ENCODE measurements at regions not wholly inside any gene's neighbourhood (a gene's known extent, or its start where the extent isn't known, plus 50 kb on each side); places are given as distances from the start of the nearest gene placed in this dataset.

- no peak overlapping the region for H3K4me3 ChIP-seq (ENCODE audit: low read length)
- no peaks in the 10 kb centered on the region for H3K27me3 ChIP-seq (ENCODE audit: control insufficient read depth, insufficient read depth, low read length)
- H3K36me3 ChIP-seq (ENCODE audit: control insufficient read depth, insufficient read depth, low read length), result no peaks in the 10 kb centered on the region
- no peaks in the 10 kb centered on the region for H3K4me1 ChIP-seq (ENCODE audit: control insufficient read depth, insufficient read depth, low read length)
- no peaks in the 10 kb centered on the region for H3K9me3 ChIP-seq (ENCODE audit: control insufficient read depth, insufficient read depth, low read length)
- DNase-seq (ENCODE audit: low read depth, low spot score), result no peak
- no peak overlapping the region for H3K27ac ChIP-seq (ENCODE audit: low read length)
- WGBS (ENCODE audit: insufficient coverage, insufficient read length), result no CpG with 5 or more reads among the region's 4 CpGs
These were observed 387.8 kb upstream of the LYPLAL1 start for GRCh38 chr1:218785928-218786327.

- H3K4me1 ChIP-seq (ENCODE audit: control insufficient read depth, insufficient read depth, low read length), result no peaks in the 10 kb centered on the region
- DNase-seq (ENCODE audit: low read depth, low spot score), result no peak
- H3K4me3 ChIP-seq (ENCODE audit: low read length), result no peak overlapping the region
- no CpG with 5 or more reads among the region's 6 CpGs for WGBS (ENCODE audit: insufficient coverage, insufficient read length)
- no peaks in the 10 kb centered on the region for H3K36me3 ChIP-seq (ENCODE audit: control insufficient read depth, insufficient read depth, low read length)
- no peaks in the 10 kb centered on the region for H3K9me3 ChIP-seq (ENCODE audit: control insufficient read depth, insufficient read depth, low read length)
- H3K27me3 ChIP-seq (ENCODE audit: control insufficient read depth, insufficient read depth, low read length), result no peaks in the 10 kb centered on the region
- no peak overlapping the region for H3K27ac ChIP-seq (ENCODE audit: low read length)
These were observed 385.9 kb upstream of the LYPLAL1 start for GRCh38 chr1:218787826-218788225.

- WGBS (ENCODE audit: insufficient coverage, insufficient read length), result no CpG with 5 or more reads among the region's 3 CpGs
- no peak overlapping the region for H3K27ac ChIP-seq (ENCODE audit: low read length)
- DNase-seq (ENCODE audit: low read depth, low spot score), result no peak
- H3K4me3 ChIP-seq (ENCODE audit: low read length), result no peak overlapping the region
- H3K27me3 ChIP-seq (ENCODE audit: control insufficient read depth, insufficient read depth, low read length), result no peaks in the 10 kb centered on the region
- no peaks in the 10 kb centered on the region for H3K4me1 ChIP-seq (ENCODE audit: control insufficient read depth, insufficient read depth, low read length)
- no peaks in the 10 kb centered on the region for H3K9me3 ChIP-seq (ENCODE audit: control insufficient read depth, insufficient read depth, low read length)
- no peaks in the 10 kb centered on the region for H3K36me3 ChIP-seq (ENCODE audit: control insufficient read depth, insufficient read depth, low read length)
These were observed 376.9 kb upstream of the LYPLAL1 start for GRCh38 chr1:218796773-218797172.

DNA sequence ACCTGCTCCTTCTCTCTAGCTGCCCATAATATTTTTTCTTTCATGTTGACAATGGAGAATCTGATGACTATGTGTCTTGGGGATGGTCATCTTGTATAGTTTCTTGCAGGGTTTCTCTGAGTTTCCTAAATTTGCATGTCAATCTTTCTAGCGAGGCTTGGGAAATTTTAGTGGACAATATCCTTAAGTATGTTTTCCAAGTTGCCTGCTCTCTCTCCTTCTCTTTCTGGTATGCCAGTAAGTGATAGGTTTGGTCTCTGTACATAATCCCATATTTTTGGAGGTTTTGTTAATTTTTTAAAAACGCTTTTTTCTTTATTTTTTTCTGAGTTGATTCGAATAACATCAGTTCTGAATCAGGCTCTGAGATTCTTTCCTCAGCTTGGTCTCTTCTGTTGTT is 370.9 kb upstream of the LYPLAL1 start:
- WGBS (ENCODE audit: insufficient coverage, insufficient read length), result no CpG with 5 or more reads among the region's 3 CpGs
- no peak for DNase-seq (ENCODE audit: low read depth, low spot score)
- no peaks in the 10 kb centered on the region for H3K27me3 ChIP-seq (ENCODE audit: control insufficient read depth, insufficient read depth, low read length)

GRCh38 chr1:218803351-218803997 is 370.2 kb upstream of the LYPLAL1 start:
- no peaks in the 10 kb centered on the region for H3K36me3 ChIP-seq (ENCODE audit: control insufficient read depth, insufficient read depth, low read length)
- DNase-seq (ENCODE audit: low read depth, low spot score), result no peak
- WGBS (ENCODE audit: insufficient coverage, insufficient read length), result no CpG with 5 or more reads among the region's 3 CpGs
- H3K4me1 ChIP-seq (ENCODE audit: control insufficient read depth, insufficient read depth, low read length), result no peaks in the 10 kb centered on the region
- no peak overlapping the region for H3K27ac ChIP-seq (ENCODE audit: low read length)
- no peaks in the 10 kb centered on the region for H3K27me3 ChIP-seq (ENCODE audit: control insufficient read depth, insufficient read depth, low read length)
- no peak overlapping the region for H3K4me3 ChIP-seq (ENCODE audit: low read length)
- no peaks in the 10 kb centered on the region for H3K9me3 ChIP-seq (ENCODE audit: control insufficient read depth, insufficient read depth, low read length)

More for the DNA sequence above, 370.9 kb upstream of the LYPLAL1 start:
- H3K27ac ChIP-seq (ENCODE audit: low read length), result no peak overlapping the region
- H3K4me1 ChIP-seq (ENCODE audit: control insufficient read depth, insufficient read depth, low read length), result no peaks in the 10 kb centered on the region
- no peak overlapping the region for H3K4me3 ChIP-seq (ENCODE audit: low read length)
- H3K9me3 ChIP-seq (ENCODE audit: control insufficient read depth, insufficient read depth, low read length), result no peaks in the 10 kb centered on the region
- no peaks in the 10 kb centered on the region for H3K36me3 ChIP-seq (ENCODE audit: control insufficient read depth, insufficient read depth, low read length)

DNA sequence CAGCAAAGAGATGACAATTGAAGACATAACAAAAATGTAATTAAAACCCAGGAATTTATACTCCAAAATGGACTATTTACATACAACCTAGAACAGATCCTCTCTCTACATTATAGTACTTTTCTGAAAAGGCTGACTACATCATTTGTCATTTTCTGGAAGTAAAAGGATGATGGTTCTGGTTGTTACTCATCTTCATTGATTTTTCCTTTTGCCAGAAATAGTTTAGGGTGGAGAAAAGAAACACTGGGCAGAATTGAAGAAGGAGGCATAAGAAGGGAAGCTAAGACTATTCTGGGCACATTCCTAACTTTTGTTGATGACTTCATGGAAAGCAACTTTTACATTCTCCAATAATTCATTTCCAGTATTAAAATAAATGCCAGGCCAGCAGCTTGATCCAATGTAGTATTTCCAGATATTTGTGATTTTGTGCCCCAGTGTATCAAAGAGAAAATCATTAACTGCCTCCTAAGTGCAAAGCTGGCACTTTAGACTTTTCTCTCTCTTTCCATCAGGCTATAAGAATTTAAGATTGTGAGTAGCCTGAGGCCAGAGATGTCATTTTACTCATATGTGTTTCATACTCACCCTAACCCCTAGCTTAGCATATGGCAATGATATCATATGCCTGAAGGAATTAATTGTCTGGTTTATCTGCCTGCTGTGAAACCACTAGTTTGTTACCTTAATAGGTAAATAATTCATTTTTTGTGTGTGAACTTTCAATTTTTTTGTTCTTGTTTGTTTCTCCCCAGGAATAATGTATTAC is 369.5 kb upstream of the LYPLAL1 start:
- DNase-seq (ENCODE audit: low read depth, low spot score), result no peak
- H3K4me1 ChIP-seq (ENCODE audit: control insufficient read depth, insufficient read depth, low read length), result no peaks in the 10 kb centered on the region
- H3K27ac ChIP-seq (ENCODE audit: low read length), result no peak overlapping the region
- no peaks in the 10 kb centered on the region for H3K9me3 ChIP-seq (ENCODE audit: control insufficient read depth, insufficient read depth, low read length)
- no peaks in the 10 kb centered on the region for H3K27me3 ChIP-seq (ENCODE audit: control insufficient read depth, insufficient read depth, low read length)
- H3K36me3 ChIP-seq (ENCODE audit: control insufficient read depth, insufficient read depth, low read length), result no peaks in the 10 kb centered on the region
- H3K4me3 ChIP-seq (ENCODE audit: low read length), result no peak overlapping the region

DNA sequence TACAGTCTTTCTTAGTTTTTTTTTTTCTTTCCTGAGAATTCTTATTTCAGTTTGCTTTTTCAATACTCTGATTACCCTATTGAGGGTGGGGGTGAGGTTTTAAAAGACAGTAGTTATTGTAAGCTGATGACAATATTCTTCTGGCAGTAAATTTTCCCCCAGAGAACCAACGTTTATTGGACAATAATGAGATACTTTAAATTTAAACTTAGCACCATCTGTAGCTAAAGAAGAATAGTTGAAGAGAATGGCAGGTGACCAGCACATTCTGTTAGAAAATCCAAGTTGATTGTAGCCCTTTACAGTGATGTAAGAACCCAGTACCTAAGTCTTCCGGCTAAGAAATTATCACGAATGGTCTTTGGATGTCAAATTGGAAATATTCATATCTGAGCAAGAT is 364.6 kb upstream of the LYPLAL1 start:
- Histone ChIP-seq H3K9me3 (ENCODE audit: control insufficient read depth, insufficient read depth, low read length) (no peaks in the 10 kb centered on the region), H3K27ac (ENCODE audit: low read length) (no peak overlapping the region), H3K27me3 (ENCODE audit: control insufficient read depth, insufficient read depth, low read length) (no peaks in the 10 kb centered on the region), H3K4me3 (ENCODE audit: low read length) (no peak overlapping the region), H3K36me3 (ENCODE audit: control insufficient read depth, insufficient read depth, low read length) (no peaks in the 10 kb centered on the region), H3K4me1 (ENCODE audit: control insufficient read depth, insufficient read depth, low read length) (no peaks in the 10 kb centered on the region)
- no peak for DNase-seq (ENCODE audit: low read depth, low spot score)
- no CpG with 5 or more reads among the region's 3 CpGs for WGBS (ENCODE audit: insufficient coverage, insufficient read length)

DNA sequence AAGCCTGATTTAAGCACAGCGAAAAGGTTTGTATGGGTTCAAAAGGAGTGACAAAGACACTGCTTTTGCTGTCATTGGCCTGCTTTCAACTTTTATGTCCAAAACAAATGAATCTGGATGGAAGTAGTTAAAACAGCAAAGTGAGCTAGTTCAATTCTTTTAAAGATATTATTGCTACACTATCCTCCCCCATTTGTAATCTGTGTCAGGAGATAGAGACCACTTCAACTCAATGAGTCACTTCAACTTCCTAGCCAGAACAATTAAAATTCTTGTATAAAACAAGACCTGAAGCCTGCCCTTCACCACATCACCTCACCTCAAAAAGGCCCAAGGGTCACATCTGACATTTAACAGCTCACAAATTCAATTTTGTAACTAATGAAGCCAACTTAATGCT is 364.1 kb upstream of the LYPLAL1 start:
- no peaks in the 10 kb centered on the region for H3K36me3 ChIP-seq (ENCODE audit: control insufficient read depth, insufficient read depth, low read length)
- H3K27ac ChIP-seq (ENCODE audit: low read length), result no peak overlapping the region
- no peaks in the 10 kb centered on the region for H3K27me3 ChIP-seq (ENCODE audit: control insufficient read depth, insufficient read depth, low read length)
- no peak for DNase-seq (ENCODE audit: low read depth, low spot score)
- no peaks in the 10 kb centered on the region for H3K4me1 ChIP-seq (ENCODE audit: control insufficient read depth, insufficient read depth, low read length)
- no peak overlapping the region for H3K4me3 ChIP-seq (ENCODE audit: low read length)
- WGBS (ENCODE audit: insufficient coverage, insufficient read length), result no CpG with 5 or more reads among the region's 1 CpG
- H3K9me3 ChIP-seq (ENCODE audit: control insufficient read depth, insufficient read depth, low read length), result no peaks in the 10 kb centered on the region

DNA sequence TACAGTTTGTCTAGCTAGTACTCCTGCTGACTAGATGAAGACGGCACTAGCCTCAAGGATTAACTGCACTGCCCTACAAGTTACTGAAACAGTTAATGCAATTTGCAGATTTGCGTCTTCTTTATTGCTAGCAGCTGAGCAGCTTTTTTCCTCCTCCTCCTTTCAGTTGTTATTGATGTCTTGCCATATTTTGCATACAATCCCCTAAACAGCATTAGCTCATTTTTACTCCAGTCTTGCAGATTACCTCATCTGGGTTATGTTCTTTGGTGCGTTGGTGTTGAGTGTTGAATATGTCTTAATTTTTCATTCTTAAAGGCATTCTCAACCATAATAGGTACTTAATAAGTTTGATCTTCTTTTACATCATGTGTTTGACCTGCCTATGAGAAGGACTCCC is 363.4 kb upstream of the LYPLAL1 start:
- no CpG with 5 or more reads among the region's 3 CpGs for WGBS (ENCODE audit: insufficient coverage, insufficient read length)
- DNase-seq (ENCODE audit: low read depth, low spot score), result no peak
- Histone ChIP-seq H3K36me3 (ENCODE audit: control insufficient read depth, insufficient read depth, low read length) (no peaks in the 10 kb centered on the region), H3K4me1 (ENCODE audit: control insufficient read depth, insufficient read depth, low read length) (no peaks in the 10 kb centered on the region), H3K9me3 (ENCODE audit: control insufficient read depth, insufficient read depth, low read length) (no peaks in the 10 kb centered on the region), H3K27me3 (ENCODE audit: control insufficient read depth, insufficient read depth, low read length) (no peaks in the 10 kb centered on the region), H3K27ac (ENCODE audit: low read length) (no peak overlapping the region), H3K4me3 (ENCODE audit: low read length) (no peak overlapping the region)

GRCh38 chr1:218811497-218811896 is 362.2 kb upstream of the LYPLAL1 start:
- Histone ChIP-seq H3K36me3 (ENCODE audit: control insufficient read depth, insufficient read depth, low read length) (no peaks in the 10 kb centered on the region), H3K27me3 (ENCODE audit: control insufficient read depth, insufficient read depth, low read length) (no peaks in the 10 kb centered on the region), H3K4me3 (ENCODE audit: low read length) (no peak overlapping the region), H3K9me3 (ENCODE audit: control insufficient read depth, insufficient read depth, low read length) (no peaks in the 10 kb centered on the region), H3K27ac (ENCODE audit: low read length) (no peak overlapping the region), H3K4me1 (ENCODE audit: control insufficient read depth, insufficient read depth, low read length) (no peaks in the 10 kb centered on the region)
- no peak for DNase-seq (ENCODE audit: low read depth, low spot score)
- no CpG with 5 or more reads among the region's 1 CpG for WGBS (ENCODE audit: insufficient coverage, insufficient read length)

- DNase-seq (ENCODE audit: low read depth, low spot score), result no peak
- Histone ChIP-seq H3K4me3 (ENCODE audit: low read length) (no peak overlapping the region), H3K27me3 (ENCODE audit: control insufficient read depth, insufficient read depth, low read length) (no peaks in the 10 kb centered on the region), H3K36me3 (ENCODE audit: control insufficient read depth, insufficient read depth, low read length) (no peaks in the 10 kb centered on the region), H3K9me3 (ENCODE audit: control insufficient read depth, insufficient read depth, low read length) (no peaks in the 10 kb centered on the region), H3K27ac (ENCODE audit: low read length) (no peak overlapping the region), H3K4me1 (ENCODE audit: control insufficient read depth, insufficient read depth, low read length) (no peaks in the 10 kb centered on the region)
- 100% methylated on average over 2 of the region's 6 CpGs for WGBS (ENCODE audit: insufficient coverage, insufficient read length)
These were observed 361.3 kb upstream of the LYPLAL1 start for GRCh38 chr1:218812360-218812759.

All from iPS DF 6.9 (cell line).